ENCODE measurements at regions not wholly inside any gene's neighbourhood (a gene's known extent, or its start where the extent isn't known, plus 50 kb on each side); places are given as distances from the start of the nearest gene placed in this dataset.

DNA sequence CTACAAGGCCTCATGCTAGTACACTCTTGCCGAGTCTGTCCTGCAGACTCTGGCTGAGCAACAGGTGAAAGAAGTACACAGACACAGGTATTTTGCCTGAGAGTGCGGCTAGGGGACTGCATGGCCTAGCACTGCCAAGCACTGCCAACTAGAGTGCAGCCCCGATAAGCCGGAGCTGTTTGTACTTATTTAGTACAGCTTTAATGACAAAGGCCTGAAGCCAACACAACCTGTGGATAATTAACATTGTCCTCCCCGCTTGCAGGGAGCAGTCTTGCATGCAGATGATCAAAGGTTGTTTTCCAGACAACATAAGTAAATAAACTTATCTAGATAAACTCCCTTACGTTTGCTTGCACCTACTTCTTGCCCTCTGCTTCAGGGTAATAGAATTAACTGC, 63.7 kb upstream of the MMADHC start:
- RAD21 ChIA-PET (ENCODE audit: low non-redundant PET in 1 of 2, low total read pairs in 2 of 2, uncharacterized antibody in 2 of 2, unreplicated experiment in 2 of 2) = no interaction called here
- no TSS peak for BruUV-seq (replicated peaks)
- POLR2A ChIA-PET = interaction anchor here (0.6 kb wide), 1 partner anchor 1006 kb away, joined by 3 read pairs; no protein-coding TSS in a partner anchor
- Histone ChIP-seq H3K4me2 (ENCODE audit: low read length) (no peak overlapping the region), H3K27me3 (ENCODE audit: insufficient read depth, low read length) (no peaks in the 10 kb centered on the region), H3K9ac (ENCODE audit: low read length) (no peak overlapping the region), H3K9me3 (ENCODE audit: control insufficient read depth in 1 of 2, insufficient read depth in 1 of 2, low read depth in 1 of 2, low read length in 2 of 2) (no peaks in the 10 kb centered on the region), H4K20me1 (ENCODE audit: insufficient read depth) (no peaks in the 10 kb centered on the region), H2AFZ (ENCODE audit: low read depth, low read length, poor library complexity, severe bottlenecking) (no peak overlapping the region), H3K79me2 (ENCODE audit: insufficient read depth, low read length) (no peaks in the 10 kb centered on the region), H3K27ac (ENCODE audit: low read depth, low read length) (no peak overlapping the region), H3K4me1 (ENCODE audit: control insufficient read depth in 1 of 2, insufficient read depth in 2 of 2, low read length in 2 of 2) (peaks cover 0 to 8% of the 10 kb centered on the region in 2 experiments; a peak in 2 of 4 replicates), H3K9me2 (ENCODE audit: insufficient read depth) (no peaks in the 10 kb centered on the region), H3K36me3 (ENCODE audit: control insufficient read depth in 1 of 2, insufficient read depth in 2 of 2, low read length in 2 of 2) (no peaks in the 10 kb centered on the region), H3K4me3 (replicated peaks in 1 of 2; ENCODE audit: low read depth in 1 of 2, low read length in 2 of 2) (no peak overlapping the region)
- CTCF ChIA-PET = no interaction called here
- ATAC-seq (no peak), DNase-seq (ENCODE audit: low read depth, low spot score) (no peak)
- TF ChIP-seq POLR2A (IDR thresholded peaks at IDR 0.05; ENCODE audit: borderline replicate concordance, extremely low read depth, insufficient read depth, insufficient read length) (no peak), JUND (IDR thresholded peaks at IDR 0.05) (no peak), EGR1 (IDR thresholded peaks at IDR 0.05; ENCODE audit: low read depth) (no peak), CBX3 (IDR thresholded peaks at IDR 0.05; ENCODE audit: low read depth) (no peak), RAD21 (IDR thresholded peaks at IDR 0.05; ENCODE audit: low read depth) (no peak), TCF7L2 (IDR thresholded peaks at IDR 0.05; ENCODE audit: borderline replicate concordance, extremely low read depth, insufficient read depth, insufficient read length) (no peak), ZNF274 (IDR thresholded peaks at IDR 0.05; ENCODE audit: low read depth, low read length) (no peak), EZH2phosphoT487 (IDR thresholded peaks at IDR 0.05; ENCODE audit: borderline replicate concordance) (no peak), SRF (IDR thresholded peaks at IDR 0.05; ENCODE audit: low read depth) (no peak), CEBPB (IDR thresholded peaks at IDR 0.05; ENCODE audit: low read depth) (no peak), ZFX (IDR thresholded peaks at IDR 0.05) (no peak), SIN3A (IDR thresholded peaks at IDR 0.05; ENCODE audit: low read depth) (no peak)
- TF ChIP-seq, protein P1, sequence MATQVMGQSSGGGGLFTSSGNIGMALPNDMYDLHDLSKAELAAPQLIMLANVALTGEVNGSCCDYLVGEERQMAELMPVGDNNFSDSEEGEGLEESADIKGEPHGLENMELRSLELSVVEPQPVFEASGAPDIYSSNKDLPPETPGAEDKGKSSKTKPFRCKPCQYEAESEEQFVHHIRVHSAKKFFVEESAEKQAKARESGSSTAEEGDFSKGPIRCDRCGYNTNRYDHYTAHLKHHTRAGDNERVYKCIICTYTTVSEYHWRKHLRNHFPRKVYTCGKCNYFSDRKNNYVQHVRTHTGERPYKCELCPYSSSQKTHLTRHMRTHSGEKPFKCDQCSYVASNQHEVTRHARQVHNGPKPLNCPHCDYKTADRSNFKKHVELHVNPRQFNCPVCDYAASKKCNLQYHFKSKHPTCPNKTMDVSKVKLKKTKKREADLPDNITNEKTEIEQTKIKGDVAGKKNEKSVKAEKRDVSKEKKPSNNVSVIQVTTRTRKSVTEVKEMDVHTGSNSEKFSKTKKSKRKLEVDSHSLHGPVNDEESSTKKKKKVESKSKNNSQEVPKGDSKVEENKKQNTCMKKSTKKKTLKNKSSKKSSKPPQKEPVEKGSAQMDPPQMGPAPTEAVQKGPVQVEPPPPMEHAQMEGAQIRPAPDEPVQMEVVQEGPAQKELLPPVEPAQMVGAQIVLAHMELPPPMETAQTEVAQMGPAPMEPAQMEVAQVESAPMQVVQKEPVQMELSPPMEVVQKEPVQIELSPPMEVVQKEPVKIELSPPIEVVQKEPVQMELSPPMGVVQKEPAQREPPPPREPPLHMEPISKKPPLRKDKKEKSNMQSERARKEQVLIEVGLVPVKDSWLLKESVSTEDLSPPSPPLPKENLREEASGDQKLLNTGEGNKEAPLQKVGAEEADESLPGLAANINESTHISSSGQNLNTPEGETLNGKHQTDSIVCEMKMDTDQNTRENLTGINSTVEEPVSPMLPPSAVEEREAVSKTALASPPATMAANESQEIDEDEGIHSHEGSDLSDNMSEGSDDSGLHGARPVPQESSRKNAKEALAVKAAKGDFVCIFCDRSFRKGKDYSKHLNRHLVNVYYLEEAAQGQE (IDR thresholded peaks at IDR 0.05; ENCODE audit: low read depth) = no peak
- TF ChIP-seq, protein P2, sequence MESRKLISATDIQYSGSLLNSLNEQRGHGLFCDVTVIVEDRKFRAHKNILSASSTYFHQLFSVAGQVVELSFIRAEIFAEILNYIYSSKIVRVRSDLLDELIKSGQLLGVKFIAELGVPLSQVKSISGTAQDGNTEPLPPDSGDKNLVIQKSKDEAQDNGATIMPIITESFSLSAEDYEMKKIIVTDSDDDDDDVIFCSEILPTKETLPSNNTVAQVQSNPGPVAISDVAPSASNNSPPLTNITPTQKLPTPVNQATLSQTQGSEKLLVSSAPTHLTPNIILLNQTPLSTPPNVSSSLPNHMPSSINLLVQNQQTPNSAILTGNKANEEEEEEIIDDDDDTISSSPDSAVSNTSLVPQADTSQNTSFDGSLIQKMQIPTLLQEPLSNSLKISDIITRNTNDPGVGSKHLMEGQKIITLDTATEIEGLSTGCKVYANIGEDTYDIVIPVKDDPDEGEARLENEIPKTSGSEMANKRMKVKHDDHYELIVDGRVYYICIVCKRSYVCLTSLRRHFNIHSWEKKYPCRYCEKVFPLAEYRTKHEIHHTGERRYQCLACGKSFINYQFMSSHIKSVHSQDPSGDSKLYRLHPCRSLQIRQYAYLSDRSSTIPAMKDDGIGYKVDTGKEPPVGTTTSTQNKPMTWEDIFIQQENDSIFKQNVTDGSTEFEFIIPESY (IDR thresholded peaks at IDR 0.05; ENCODE audit: extremely low read depth, insufficient replicate concordance, low read length) = no peak
- TF ChIP-seq, protein P3, sequence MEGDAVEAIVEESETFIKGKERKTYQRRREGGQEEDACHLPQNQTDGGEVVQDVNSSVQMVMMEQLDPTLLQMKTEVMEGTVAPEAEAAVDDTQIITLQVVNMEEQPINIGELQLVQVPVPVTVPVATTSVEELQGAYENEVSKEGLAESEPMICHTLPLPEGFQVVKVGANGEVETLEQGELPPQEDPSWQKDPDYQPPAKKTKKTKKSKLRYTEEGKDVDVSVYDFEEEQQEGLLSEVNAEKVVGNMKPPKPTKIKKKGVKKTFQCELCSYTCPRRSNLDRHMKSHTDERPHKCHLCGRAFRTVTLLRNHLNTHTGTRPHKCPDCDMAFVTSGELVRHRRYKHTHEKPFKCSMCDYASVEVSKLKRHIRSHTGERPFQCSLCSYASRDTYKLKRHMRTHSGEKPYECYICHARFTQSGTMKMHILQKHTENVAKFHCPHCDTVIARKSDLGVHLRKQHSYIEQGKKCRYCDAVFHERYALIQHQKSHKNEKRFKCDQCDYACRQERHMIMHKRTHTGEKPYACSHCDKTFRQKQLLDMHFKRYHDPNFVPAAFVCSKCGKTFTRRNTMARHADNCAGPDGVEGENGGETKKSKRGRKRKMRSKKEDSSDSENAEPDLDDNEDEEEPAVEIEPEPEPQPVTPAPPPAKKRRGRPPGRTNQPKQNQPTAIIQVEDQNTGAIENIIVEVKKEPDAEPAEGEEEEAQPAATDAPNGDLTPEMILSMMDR (IDR thresholded peaks at IDR 0.05 in 2 of 3, conservative IDR thresholded peaks at IDR 0.05 in 1 of 3; ENCODE audit: borderline replicate concordance in 1 of 3, insufficient read depth in 1 of 3, low read depth in 2 of 3, low read length in 2 of 3) = no peak
- intact Hi-C loops (cut with micrococcal nuclease) = no loop called here
